SK-N-SH (cell line): ENCODE measurements at regions not wholly inside any gene's neighbourhood (a gene's known extent, or its start where the extent isn't known, plus 50 kb on each side); places are given as distances from the start of the nearest gene placed in this dataset.

Experiments used
- CTCF ChIA-PET: fragments of 300-600, 350-600 bp; formaldehyde crosslinking; extraction: SDS; loops from one replicate; lab custom pipeline; 2021; lab: Yijun Ruan, JAX
- POLR2A ChIA-PET: fragments of 350-600 bp; sonication (Branson Sonifier 250); formaldehyde crosslinking; extraction: SDS; loops from one replicate; lab custom pipeline; 2020; ENCODE audit warnings: antibody characterized with exemption, inconsistent platforms; lab: Yijun Ruan, JAX
- DNase-seq: peaks from one replicate; pipeline ENCODE4 v3.0.0; 2012
- H2AFZ ChIP-seq: fragments of 200-600 bp; sonication (generic); 2 replicates; pipeline ENCODE4 v1.8.1; 2016; ENCODE audit warnings: antibody characterized with exemption, mild to moderate bottlenecking, low read depth
- H3F3A ChIP-seq: fragments of 200-600 bp; sonication (generic); replicated peaks from 2 replicates; pipeline ENCODE3; 2016; ENCODE audit warnings: antibody characterized with exemption, mild to moderate bottlenecking; ENCODE audit not compliant: insufficient read depth
- H3K27ac ChIP-seq, 2 experiments: fragments of 200-500 bp in 1 of 2; fragments of 200-600 bp in 1 of 2; sonication (Bioruptor generic) in 1 of 2; sonication (generic), shearing (Covaris generic) in 1 of 2; 2 replicates each; pipeline versions ENCODE4 v1.5.1 to v1.6.1; 2014 to 2016; ENCODE audit warnings: low read depth in 2 of 2, inconsistent platforms in 1 of 2, low read length in 1 of 2, mild to moderate bottlenecking in 1 of 2, mixed read lengths in 1 of 2
- H3K27me3 ChIP-seq: fragments of 200-600 bp; sonication (generic), shearing (Covaris generic); 2 replicates; pipeline ENCODE4 v1.6.1; 2016; ENCODE audit warnings: mixed run types; ENCODE audit not compliant: insufficient read depth
- H3K36me3 ChIP-seq, 2 experiments: fragments of 200-500 bp in 1 of 2; fragments of 200-600 bp in 1 of 2; sonication (Bioruptor generic) in 1 of 2; sonication (generic) in 1 of 2; replicated peaks in 1 of 2; 2 replicates each; pipeline versions ENCODE3 to v1.5.1; 2014 to 2016; ENCODE audit warnings: low read length in 1 of 2, mild to moderate bottlenecking in 1 of 2; ENCODE audit not compliant: insufficient read depth in 2 of 2, control insufficient read depth in 1 of 2
- H3K4me1 ChIP-seq, 2 experiments: fragments of 200-500 bp in 1 of 2; fragments of 200-600 bp in 1 of 2; sonication (Bioruptor generic) in 1 of 2; sonication (generic), shearing (Covaris generic) in 1 of 2; 2 replicates each; pipeline versions ENCODE4 v1.5.1 to v1.6.1; 2014 to 2016; ENCODE audit warnings: low read depth in 1 of 2, low read length in 1 of 2, mixed run types in 1 of 2; ENCODE audit not compliant: insufficient read depth in 2 of 2, control insufficient read depth in 1 of 2
- H3K4me2 ChIP-seq: fragments of 200-600 bp; sonication (generic), shearing (Covaris generic); 2 replicates; pipeline ENCODE4 v1.6.1; 2017; ENCODE audit warnings: mixed run types
- H3K4me3 ChIP-seq, 2 experiments: fragments of 200-500 bp in 1 of 2; fragments of 200-600 bp in 1 of 2; sonication (Bioruptor generic) in 1 of 2; sonication (generic), shearing (Covaris generic) in 1 of 2; 2 replicates each; pipeline versions ENCODE4 v1.5.1 to v1.8.1; 2014 to 2016; ENCODE audit warnings: low read depth in 2 of 2, inconsistent platforms in 1 of 2, low read length in 1 of 2, mild to moderate bottlenecking in 1 of 2, mixed read lengths in 1 of 2, moderate library complexity in 1 of 2
- H3K79me2 ChIP-seq: fragments of 200-600 bp; sonication (generic); 2 replicates; pipeline ENCODE4 v1.8.1; 2017; ENCODE audit warnings: mild to moderate bottlenecking; ENCODE audit not compliant: insufficient read depth
- H3K9ac ChIP-seq: fragments of 200-600 bp; sonication (generic); 2 replicates; pipeline ENCODE4 v1.6.1; 2017; ENCODE audit warnings: mixed run types
- H3K9me2 ChIP-seq: fragments of 200-600 bp; sonication (generic); 2 replicates; pipeline ENCODE4 v1.6.1; 2017; ENCODE audit warnings: mixed run types
- H3K9me3 ChIP-seq: fragments of 200-600 bp; sonication (generic); 2 replicates; pipeline ENCODE4 v1.6.1; 2017; ENCODE audit warnings: mixed run types, mild to moderate bottlenecking, moderate library complexity
- H4K20me1 ChIP-seq: fragments of 200-600 bp; sonication (generic); 2 replicates; pipeline ENCODE4 v1.6.1; 2017; ENCODE audit warnings: mild to moderate bottlenecking, mixed run types; ENCODE audit not compliant: insufficient read depth
- EP300 ChIP-seq, 2 experiments: IDR thresholded peaks; 2 replicates each; pipeline versions ENCODE4 v1.4.0 to v1.6.1; 2012; ENCODE audit warnings: borderline replicate concordance in 1 of 2, low read depth in 1 of 2, low read length in 1 of 2
- FOXJ3 ChIP-seq: sonication (generic); formaldehyde crosslinking; IDR thresholded peaks from 2 replicates; pipeline ENCODE4 v1.5.1; 2020; ENCODE audit warnings: mild to moderate bottlenecking, missing genetic modification reagents
- FOXM1 ChIP-seq: IDR thresholded peaks from 2 replicates; pipeline ENCODE4 v1.4.0; 2012; ENCODE audit warnings: low read depth, mild to moderate bottlenecking
- GABPA ChIP-seq: IDR thresholded peaks from 2 replicates; pipeline ENCODE4 v1.4.0; 2012; ENCODE audit warnings: low read depth, mild to moderate bottlenecking
- IRF3 ChIP-seq: fragments of 150-350 bp; IDR thresholded peaks from 2 replicates; pipeline ENCODE4 v1.6.1; 2016; ENCODE audit warnings: mild to moderate bottlenecking, low read depth, low read length
- JUND ChIP-seq: IDR thresholded peaks from 2 replicates; pipeline ENCODE4 v1.4.0; 2012
- MAX ChIP-seq: IDR thresholded peaks from 2 replicates; pipeline ENCODE4 v1.4.0; 2012; ENCODE audit warnings: low read depth
- NFIC ChIP-seq: IDR thresholded peaks from 2 replicates; pipeline ENCODE4 v1.4.0; 2012; ENCODE audit warnings: borderline replicate concordance
- PBX3 ChIP-seq: IDR thresholded peaks from 2 replicates; pipeline ENCODE4; 2012
- POLR2AphosphoS5 ChIP-seq: IDR thresholded peaks from 2 replicates; pipeline ENCODE4 v1.6.1; 2012; ENCODE audit warnings: low read depth, low read length
- RAD21 ChIP-seq: IDR thresholded peaks from 2 replicates; pipeline ENCODE4 v1.6.1; 2012; ENCODE audit warnings: mild to moderate bottlenecking, low read length
- RCOR1 ChIP-seq: fragments of 150-350 bp; IDR thresholded peaks from 2 replicates; pipeline ENCODE4 v1.6.1; 2017; ENCODE audit warnings: antibody characterized with exemption, low read length
- SIN3A ChIP-seq: IDR thresholded peaks from 2 replicates; pipeline ENCODE4 v1.6.1; 2012; ENCODE audit warnings: low read depth, mild to moderate bottlenecking, low read length, moderate library complexity, borderline replicate concordance
- SMC3 ChIP-seq: IDR thresholded peaks from 2 replicates; pipeline ENCODE4 v1.6.1; 2012; ENCODE audit warnings: low read depth, low read length, improper control_type of control experiment
- TEAD4 ChIP-seq: IDR thresholded peaks from 2 replicates; pipeline ENCODE4 v1.4.0; 2012; ENCODE audit warnings: mild to moderate bottlenecking, borderline replicate concordance; ENCODE audit not compliant: insufficient read depth
- USF2 ChIP-seq: fragments of 150-350 bp; IDR thresholded peaks from 2 replicates; pipeline ENCODE4 v1.6.1; 2017; ENCODE audit warnings: antibody characterized with exemption, low read length, low read depth, borderline replicate concordance
- YY1 ChIP-seq: IDR thresholded peaks from 2 replicates; pipeline ENCODE4 v1.4.0; 2012; ENCODE audit warnings: low read depth, mild to moderate bottlenecking
- WGBS: methylation state at CpG from one replicate; pipeline ENCODE4 v1.1.6; 2017; ENCODE audit warnings: low lambda C conversion rate; 5-methylcytosine and 5-hydroxymethylcytosine counted together
- TF ChIP-seq, protein P1 (sequence below): IDR thresholded peaks from 2 replicates; pipeline ENCODE4 v1.4.0; 2012; ENCODE audit warnings: low read depth, borderline replicate concordance

GRCh38 chr4:8726344-8726851, 133.8 kb downstream of the CPZ start:
- peak; percentile 16 for DNase-seq
- no peak overlapping the region for H3K4me3 ChIP-seq
- ChIA-PET POLR2A (no interaction called here), CTCF (interaction anchor here (0.6 to 2.7 kb wide), 4 partner anchors 20 to 159 kb away, joined by 3 to 14 read pairs (median 6); no protein-coding TSS in a partner anchor)
- no peaks in the 10 kb centered on the region for H3K9me2 ChIP-seq
- no peaks in the 10 kb centered on the region for H3K79me2 ChIP-seq
- no peaks in the 10 kb centered on the region for H3K27me3 ChIP-seq
- H3K36me3 ChIP-seq, result no peaks in the 10 kb centered on the region
- no peaks in the 10 kb centered on the region for H4K20me1 ChIP-seq
- H3K9ac ChIP-seq, result no peak overlapping the region
- no peaks in the 10 kb centered on the region for H3K9me3 ChIP-seq
- H3F3A ChIP-seq, result no peaks in the 10 kb centered on the region
- 33% methylated on average over 2 of the region's 9 CpGs for WGBS
- no peak overlapping the region for H3K27ac ChIP-seq
- TF ChIP-seq IRF3 (no peak), TEAD4 (no peak), GABPA (no peak), YY1 (no peak), POLR2AphosphoS5 (no peak), PBX3 (no peak), EP300 (IDR thresholded peaks at IDR 0.05; ENCODE audit: borderline replicate concordance in 1 of 2, low read depth in 1 of 2, low read length in 1 of 2) (no peak), RCOR1 (no peak), RAD21 (no peak), SMC3 (no peak), NFIC (no peak), MAX (no peak), USF2 (no peak), JUND (no peak), FOXM1 (no peak), SIN3A (no peak), FOXJ3 (no peak)
- TF ChIP-seq, protein P1, sequence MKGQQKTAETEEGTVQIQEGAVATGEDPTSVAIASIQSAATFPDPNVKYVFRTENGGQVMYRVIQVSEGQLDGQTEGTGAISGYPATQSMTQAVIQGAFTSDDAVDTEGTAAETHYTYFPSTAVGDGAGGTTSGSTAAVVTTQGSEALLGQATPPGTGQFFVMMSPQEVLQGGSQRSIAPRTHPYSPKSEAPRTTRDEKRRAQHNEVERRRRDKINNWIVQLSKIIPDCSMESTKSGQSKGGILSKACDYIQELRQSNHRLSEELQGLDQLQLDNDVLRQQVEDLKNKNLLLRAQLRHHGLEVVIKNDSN, result no peak
- peaks cover 0 to 19% of the 10 kb centered on the region in 2 experiments; a peak in 1 of 4 replicates for H3K4me1 ChIP-seq
- H2AFZ ChIP-seq, result no peak overlapping the region
- H3K4me2 ChIP-seq, result no peak overlapping the region
